ENCODE measurements at regions not wholly inside any gene's neighbourhood (a gene's known extent, or its start where the extent isn't known, plus 50 kb on each side); places are given as distances from the start of the nearest gene placed in this dataset.

GRCh38 chr3:25165306-25165705 lies 262.8 kb upstream of the RARB start:
- TF ChIP-seq MAFK (IDR thresholded peaks at IDR 0.05; ENCODE audit: low read depth, low read length) (no peak), POLR2A (IDR thresholded peaks at IDR 0.05; ENCODE audit: control extremely low read depth in 1 of 2, low read depth in 2 of 2, low read length in 2 of 2) (no peak), CTCF (IDR thresholded peaks at IDR 0.05; ENCODE audit: control extremely low read depth in 1 of 3, insufficient read depth in 1 of 3, low read depth in 1 of 3, low read length in 3 of 3) (no peak), TCF12 (IDR thresholded peaks at IDR 0.05; ENCODE audit: low read depth, low read length) (no peak), MAX (IDR thresholded peaks at IDR 0.05) (no peak)

All from H1 (cell line).